ENCODE measurements at regions not wholly inside any gene's neighbourhood (a gene's known extent, or its start where the extent isn't known, plus 50 kb on each side); places are given as distances from the start of the nearest gene placed in this dataset.

DNA sequence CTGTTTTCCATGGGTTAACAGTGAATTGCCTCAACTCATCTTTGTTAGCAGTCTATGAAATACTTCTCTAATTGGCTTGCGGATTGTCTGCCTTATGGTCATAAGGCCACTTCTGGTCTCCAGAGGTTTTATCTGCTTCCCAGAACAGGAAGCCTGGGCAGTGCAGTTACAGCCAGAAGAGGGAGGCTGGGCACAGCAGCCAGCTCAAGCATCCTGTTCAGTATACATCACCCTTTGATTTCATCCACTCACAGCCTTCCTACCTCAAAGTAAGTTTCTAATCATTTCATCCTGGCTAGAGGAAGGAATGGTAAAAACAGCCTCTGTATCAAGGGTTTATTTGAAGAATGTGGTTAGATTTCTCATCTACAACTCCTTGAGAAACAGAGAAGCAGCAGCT lies 311.5 kb upstream of the DEPDC1 start:
- ChIA-PET CTCF (no interaction called here), POLR2A (no interaction called here)
- no peak overlapping the region for H3K4me3 ChIP-seq (ENCODE audit: low read length)
- DNase-seq: no peak
- H3K4me1 ChIP-seq (ENCODE audit: insufficient read depth, low read length): no peaks in the 10 kb centered on the region
- H3K9me3 ChIP-seq (ENCODE audit: control insufficient read depth in 1 of 2, insufficient read depth in 1 of 2, low read length in 2 of 2): peaks cover 0 to 5% of the 10 kb centered on the region in 2 experiments
- H3K4me1 Mint-ChIP-seq (ENCODE audit: low read depth): no peaks in the 10 kb centered on the region
- H3K36me3 ChIP-seq (ENCODE audit: insufficient read depth, low read length): no peaks in the 10 kb centered on the region
- no peak for TF ChIP-seq CTCF (IDR thresholded peaks at IDR 0.05)
- H3K27me3 Mint-ChIP-seq: no peaks in the 10 kb centered on the region
- ATAC-seq (ENCODE audit: poor library complexity): no peak
- no peak overlapping the region for H3K27ac ChIP-seq (ENCODE audit: low read depth in 1 of 2, low read length in 2 of 2)
- H3K27ac Mint-ChIP-seq: no peak overlapping the region
- H3K27me3 ChIP-seq (ENCODE audit: control insufficient read depth in 1 of 2, insufficient read depth in 2 of 2, low read length in 2 of 2): no peaks in the 10 kb centered on the region
- no peak overlapping the region for H3K4me3 Mint-ChIP-seq
- H3K36me3 Mint-ChIP-seq (ENCODE audit: low read depth): no peaks in the 10 kb centered on the region
- H3K9me3 Mint-ChIP-seq: peaks cover 6% of the 10 kb centered on the region
- intact Hi-C loops (cut with DNase I, micrococcal nuclease): no loop called here

DNA sequence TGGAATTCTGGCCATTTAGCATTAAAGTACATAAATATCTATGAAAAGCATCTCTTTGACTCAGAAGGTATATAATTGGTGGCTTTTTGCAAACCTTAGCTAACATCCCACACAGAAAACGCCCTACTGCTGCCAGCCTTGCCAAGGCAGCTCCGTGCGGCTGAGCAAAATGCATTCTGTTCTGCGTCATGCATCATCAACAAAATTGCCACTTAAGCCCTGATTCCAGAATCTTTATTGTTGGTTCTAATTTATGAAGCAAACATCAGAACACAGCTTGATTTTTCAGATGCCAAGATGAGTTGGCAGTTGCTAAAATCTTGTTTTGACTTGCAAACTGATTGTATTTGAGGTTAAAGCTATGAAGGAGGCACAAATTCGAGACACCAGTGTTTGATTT lies 314.9 kb upstream of the DEPDC1 start:
- Histone ChIP-seq H3K27ac (ENCODE audit: low read depth in 1 of 2, low read length in 2 of 2) (no peak overlapping the region), H3K36me3 (ENCODE audit: insufficient read depth, low read length) (no peaks in the 10 kb centered on the region), H3K4me3 (ENCODE audit: low read length) (no peak overlapping the region), H3K9me3 (ENCODE audit: control insufficient read depth in 1 of 2, insufficient read depth in 1 of 2, low read length in 2 of 2) (peaks cover 0 to 5% of the 10 kb centered on the region in 2 experiments), H3K4me1 (ENCODE audit: insufficient read depth, low read length) (no peaks in the 10 kb centered on the region), H3K27me3 (ENCODE audit: control insufficient read depth in 1 of 2, insufficient read depth in 2 of 2, low read length in 2 of 2) (no peaks in the 10 kb centered on the region)
- no peak for TF ChIP-seq CTCF (IDR thresholded peaks at IDR 0.05)
- no peaks in the 10 kb centered on the region for H3K36me3 Mint-ChIP-seq (ENCODE audit: low read depth)
- intact Hi-C loops (cut with DNase I, micrococcal nuclease): no loop called here
- ATAC-seq (ENCODE audit: poor library complexity) (no peak), DNase-seq (no peak)
- no peaks in the 10 kb centered on the region for H3K4me1 Mint-ChIP-seq (ENCODE audit: low read depth)
- peaks cover 3% of the 10 kb centered on the region for H3K9me3 Mint-ChIP-seq
- H3K27me3 Mint-ChIP-seq: no peaks in the 10 kb centered on the region
- no peak overlapping the region for H3K27ac Mint-ChIP-seq
- ChIA-PET POLR2A (no interaction called here), CTCF (no interaction called here)
- H3K4me3 Mint-ChIP-seq: no peak overlapping the region

GRCh38 chr1:68812333-68812732 lies 315.5 kb upstream of the DEPDC1 start:
- H3K9me3 Mint-ChIP-seq: peaks cover 3% of the 10 kb centered on the region
- intact Hi-C loops (cut with DNase I, micrococcal nuclease): no loop called here
- Histone ChIP-seq H3K36me3 (ENCODE audit: insufficient read depth, low read length) (no peaks in the 10 kb centered on the region), H3K9me3 (ENCODE audit: control insufficient read depth in 1 of 2, insufficient read depth in 1 of 2, low read length in 2 of 2) (peaks cover 0 to 8% of the 10 kb centered on the region in 2 experiments), H3K27me3 (ENCODE audit: control insufficient read depth in 1 of 2, insufficient read depth in 2 of 2, low read length in 2 of 2) (no peaks in the 10 kb centered on the region), H3K27ac (ENCODE audit: low read depth in 1 of 2, low read length in 2 of 2) (no peak overlapping the region), H3K4me1 (ENCODE audit: insufficient read depth, low read length) (no peaks in the 10 kb centered on the region), H3K4me3 (ENCODE audit: low read length) (no peak overlapping the region)
- DNase-seq (no peak), ATAC-seq (ENCODE audit: poor library complexity) (no peak)
- H3K36me3 Mint-ChIP-seq (ENCODE audit: low read depth): no peaks in the 10 kb centered on the region
- H3K4me1 Mint-ChIP-seq (ENCODE audit: low read depth): no peaks in the 10 kb centered on the region
- H3K4me3 Mint-ChIP-seq: no peak overlapping the region
- H3K27me3 Mint-ChIP-seq: no peaks in the 10 kb centered on the region
- H3K27ac Mint-ChIP-seq: no peak overlapping the region
- TF ChIP-seq CTCF (IDR thresholded peaks at IDR 0.05): no peak
- ChIA-PET POLR2A (no interaction called here), CTCF (no interaction called here)
